ENCODE measurements at regions not wholly inside any gene's neighbourhood (a gene's known extent, or its start where the extent isn't known, plus 50 kb on each side); places are given as distances from the start of the nearest gene placed in this dataset.
A peak's percentile ranks its signal among the peaks of the same experiment; 100 is the strongest.

DNA sequence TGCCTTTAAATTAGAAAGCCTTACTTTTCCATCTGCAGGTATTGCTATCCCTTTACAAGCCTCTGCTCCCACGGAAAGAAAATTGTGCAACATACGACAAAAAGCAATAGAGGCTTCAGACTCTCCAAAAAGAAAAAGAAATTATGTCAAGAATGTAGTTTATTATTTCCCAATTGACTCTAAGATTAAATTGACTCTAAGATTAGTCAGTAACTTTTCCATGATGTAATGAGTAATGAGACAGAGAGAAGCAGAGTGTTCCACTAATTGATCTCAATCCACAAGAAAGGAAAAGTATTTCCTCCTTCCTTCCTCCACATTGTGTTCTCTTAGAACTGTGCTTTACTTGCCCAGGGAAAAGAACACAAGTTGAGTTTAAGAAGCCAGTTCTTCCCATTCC is 345.7 kb upstream of the HS3ST1 start:
- no peak overlapping the region for H3K27ac ChIP-seq
- no peak for TF ChIP-seq ZFX (IDR thresholded peaks at IDR 0.05; ENCODE audit: borderline replicate concordance)
- TF ChIP-seq, protein P1, sequence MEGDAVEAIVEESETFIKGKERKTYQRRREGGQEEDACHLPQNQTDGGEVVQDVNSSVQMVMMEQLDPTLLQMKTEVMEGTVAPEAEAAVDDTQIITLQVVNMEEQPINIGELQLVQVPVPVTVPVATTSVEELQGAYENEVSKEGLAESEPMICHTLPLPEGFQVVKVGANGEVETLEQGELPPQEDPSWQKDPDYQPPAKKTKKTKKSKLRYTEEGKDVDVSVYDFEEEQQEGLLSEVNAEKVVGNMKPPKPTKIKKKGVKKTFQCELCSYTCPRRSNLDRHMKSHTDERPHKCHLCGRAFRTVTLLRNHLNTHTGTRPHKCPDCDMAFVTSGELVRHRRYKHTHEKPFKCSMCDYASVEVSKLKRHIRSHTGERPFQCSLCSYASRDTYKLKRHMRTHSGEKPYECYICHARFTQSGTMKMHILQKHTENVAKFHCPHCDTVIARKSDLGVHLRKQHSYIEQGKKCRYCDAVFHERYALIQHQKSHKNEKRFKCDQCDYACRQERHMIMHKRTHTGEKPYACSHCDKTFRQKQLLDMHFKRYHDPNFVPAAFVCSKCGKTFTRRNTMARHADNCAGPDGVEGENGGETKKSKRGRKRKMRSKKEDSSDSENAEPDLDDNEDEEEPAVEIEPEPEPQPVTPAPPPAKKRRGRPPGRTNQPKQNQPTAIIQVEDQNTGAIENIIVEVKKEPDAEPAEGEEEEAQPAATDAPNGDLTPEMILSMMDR (IDR thresholded peaks at IDR 0.05): no peak

DNA sequence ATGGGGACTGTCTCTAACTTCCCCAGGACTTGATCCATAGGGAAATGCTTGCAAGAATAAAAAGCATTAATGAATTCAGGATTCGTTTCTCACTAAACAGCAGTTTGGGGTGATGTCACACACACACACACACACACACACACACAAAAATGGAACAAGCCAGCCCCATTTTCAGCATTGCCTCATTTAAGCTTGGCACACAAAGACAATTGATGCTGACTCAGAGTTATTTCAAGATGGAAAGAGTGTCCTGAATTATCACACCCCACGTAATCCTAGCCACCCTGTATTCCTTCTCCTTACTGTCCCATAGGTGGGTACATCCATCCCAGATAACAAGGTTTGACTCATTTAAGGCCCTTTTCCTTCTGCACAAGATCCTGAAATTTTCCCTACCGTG is 345.1 kb upstream of the HS3ST1 start:
- no peak overlapping the region for H3K27ac ChIP-seq
- TF ChIP-seq, protein P1 (IDR thresholded peaks at IDR 0.05): no peak
- no peak for TF ChIP-seq ZFX (IDR thresholded peaks at IDR 0.05; ENCODE audit: borderline replicate concordance)

DNA sequence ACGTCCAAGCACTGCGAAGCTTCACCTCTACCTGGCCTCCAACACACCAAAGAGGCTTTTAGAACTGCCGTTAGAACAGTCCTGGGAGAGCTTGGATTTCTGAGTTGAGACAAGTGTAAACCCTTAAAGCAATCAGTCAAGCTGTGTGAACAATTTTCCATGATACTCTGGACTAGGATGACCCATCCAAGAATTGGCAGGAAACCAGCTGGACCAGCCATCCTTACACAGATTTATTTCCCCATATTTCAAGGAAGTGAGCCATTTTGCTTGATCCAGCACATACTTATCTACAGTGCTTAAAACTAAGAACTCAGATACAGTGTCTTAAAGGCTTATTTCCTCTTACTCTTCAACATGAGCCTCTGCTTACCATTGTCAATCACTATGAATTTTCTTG is 340.7 kb upstream of the HS3ST1 start:
- TF ChIP-seq, protein P1 (IDR thresholded peaks at IDR 0.05): no peak
- TF ChIP-seq ZFX (IDR thresholded peaks at IDR 0.05; ENCODE audit: borderline replicate concordance): no peak

DNA sequence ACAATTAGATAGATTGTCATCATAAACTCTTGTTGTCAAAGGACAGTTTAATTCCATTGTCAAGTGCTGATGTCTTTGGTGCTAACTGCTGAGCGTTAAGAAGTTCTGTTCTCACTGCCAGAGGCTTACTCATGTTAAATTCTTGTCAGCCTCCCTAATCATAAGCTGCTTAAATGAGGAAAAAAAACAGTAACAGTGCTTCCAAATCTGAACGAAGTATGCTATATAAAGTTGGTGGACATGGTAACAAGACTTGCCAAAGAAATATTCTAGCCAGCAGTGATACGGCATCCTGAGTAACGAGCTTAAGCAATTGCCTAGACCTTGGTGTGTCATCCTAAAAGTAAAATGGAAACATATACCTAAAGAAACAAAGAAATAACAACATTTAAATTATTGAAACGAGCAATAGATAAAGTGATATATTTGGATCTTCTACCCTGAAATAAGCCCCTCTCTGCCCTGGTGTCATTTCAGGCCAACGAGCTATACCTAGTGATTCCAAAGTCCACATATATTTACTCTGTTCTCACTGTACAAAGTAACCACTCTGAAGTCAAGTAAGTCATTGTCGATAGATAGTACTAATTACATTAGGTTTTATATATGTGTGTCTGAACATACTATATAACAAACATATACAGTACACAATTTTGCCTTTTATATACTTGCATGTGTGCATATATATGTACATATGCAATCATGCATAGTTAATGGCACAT is 339.7 kb upstream of the HS3ST1 start:
- no peak overlapping the region for H3K27ac ChIP-seq
- TF ChIP-seq, protein P1 (IDR thresholded peaks at IDR 0.05): no peak
- no peak for TF ChIP-seq ZFX (IDR thresholded peaks at IDR 0.05; ENCODE audit: borderline replicate concordance)

More for the DNA sequence above, 340.7 kb upstream of the HS3ST1 start:
- no peak overlapping the region for H3K27ac ChIP-seq

DNA sequence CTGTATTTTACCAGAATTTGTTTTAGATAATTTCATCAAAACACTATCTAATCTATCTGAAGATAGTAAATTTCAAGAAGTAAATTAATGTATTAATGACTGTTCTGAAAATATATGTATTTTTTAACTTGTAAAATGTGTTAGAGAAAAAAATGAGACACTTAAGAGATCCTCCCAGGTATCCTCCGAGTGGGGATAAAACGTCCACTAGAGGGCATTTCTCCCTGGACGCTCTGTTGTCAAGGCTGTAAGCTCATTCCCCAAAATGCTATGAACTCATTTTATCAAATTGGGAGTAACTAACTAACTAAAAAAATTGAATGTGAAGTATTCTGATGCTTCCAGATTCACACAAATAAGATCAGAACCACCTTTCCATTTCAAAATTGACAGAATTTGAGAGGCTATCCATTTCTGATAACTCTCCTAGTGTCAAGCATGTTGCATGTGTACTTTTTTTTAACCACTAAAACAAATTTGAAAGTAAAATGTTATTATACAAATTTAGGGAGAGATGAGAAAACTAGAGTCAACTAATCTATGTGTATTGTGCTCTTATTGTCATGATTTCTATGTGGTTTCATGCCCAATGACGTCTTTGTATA is 337.3 kb upstream of the HS3ST1 start:
- no peak overlapping the region for H3K27ac ChIP-seq
- no peak for TF ChIP-seq ZFX (IDR thresholded peaks at IDR 0.05; ENCODE audit: borderline replicate concordance)
- TF ChIP-seq, protein P1 (IDR thresholded peaks at IDR 0.05): peak; percentile 87

DNA sequence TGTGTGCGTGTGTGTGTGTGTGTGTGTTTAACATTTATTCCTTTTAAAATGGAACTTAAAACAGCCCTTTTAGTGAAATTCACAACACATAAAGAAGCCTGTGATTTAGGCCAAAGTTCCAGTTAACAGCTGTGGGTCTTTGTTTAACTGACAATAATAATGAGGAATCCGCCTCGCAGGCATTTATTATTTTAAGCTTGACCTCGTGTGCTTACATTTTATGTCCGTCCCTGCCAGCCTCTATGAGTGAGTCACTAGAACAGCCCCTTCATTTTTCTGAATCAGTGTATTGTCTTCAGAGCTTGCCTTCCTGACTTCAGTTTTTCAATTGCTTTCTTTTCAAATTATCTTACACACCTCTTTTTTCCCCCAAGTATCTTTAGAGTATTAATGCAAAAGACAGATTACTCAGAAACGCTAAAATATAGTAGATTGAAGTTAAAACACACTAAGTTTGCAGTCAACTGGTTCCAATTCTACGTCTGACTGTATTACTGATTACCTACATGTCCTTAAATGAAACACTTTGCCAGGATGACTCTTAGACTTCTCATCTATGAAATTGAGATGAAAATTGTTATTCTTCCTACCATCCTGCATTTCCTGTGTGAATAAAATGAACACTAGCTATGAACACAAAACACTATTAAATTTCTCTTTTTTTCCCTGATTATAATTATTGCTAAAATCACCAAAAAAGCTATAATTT is 319.6 kb upstream of the HS3ST1 start:
- TF ChIP-seq, protein P1 (IDR thresholded peaks at IDR 0.05): no peak
- TF ChIP-seq ZFX (IDR thresholded peaks at IDR 0.05; ENCODE audit: borderline replicate concordance): no peak
- no peak overlapping the region for H3K27ac ChIP-seq

DNA sequence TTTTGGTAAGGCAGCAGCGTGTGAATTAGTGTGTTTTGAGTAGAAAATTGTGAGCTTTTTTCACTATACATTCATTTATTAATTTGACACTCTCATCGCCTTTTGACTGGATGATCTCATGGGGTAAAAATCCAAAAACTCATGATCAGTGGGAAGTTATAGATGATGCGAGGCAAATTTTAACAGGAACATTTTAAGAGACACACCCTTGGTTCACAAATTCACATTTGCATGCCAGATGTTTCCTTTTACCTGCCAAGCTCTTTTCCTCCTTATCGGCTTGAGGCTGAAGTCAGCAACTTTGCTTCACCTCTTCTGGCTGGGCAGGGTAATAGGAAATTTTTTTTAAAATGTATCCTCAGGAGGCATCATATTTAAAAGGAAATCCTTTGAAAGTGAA is 318.0 kb upstream of the HS3ST1 start:
- TF ChIP-seq, protein P1 (IDR thresholded peaks at IDR 0.05): no peak
- no peak for TF ChIP-seq ZFX (IDR thresholded peaks at IDR 0.05; ENCODE audit: borderline replicate concordance)
- no peak overlapping the region for H3K27ac ChIP-seq
